HG03280 (cell line): ENCODE measurements at regions not wholly inside any gene's neighbourhood (a gene's known extent, or its start where the extent isn't known, plus 50 kb on each side); places are given as distances from the start of the nearest gene placed in this dataset.
"Not testable (repeated sequence)": the region's sequence is repeated elsewhere in the genome, so short reads cannot be mapped to it uniquely, and the experiment has no call there.

ENCODE experiments used
- ATAC-seq: cut with Tn5 transposase; IDR thresholded peaks from one replicate; pipeline ENCODE4 v1.9.1; 2021; ENCODE audit warnings: mild to moderate bottlenecking, moderate library complexity; ENCODE audit not compliant: unreplicated experiment

- ATAC-seq = no peak
Observed at GRCh38 chr1:186775881-186776560, 52.7 kb upstream of the PLA2G4A start.

GRCh38 chr1:186775036-186775435 lies 53.7 kb upstream of the PLA2G4A start:
- no peak for ATAC-seq

GRCh38 chr1:186772228-186772627 lies 56.5 kb upstream of the PLA2G4A start:
- ATAC-seq = no peak

- no peak for ATAC-seq
Observed at GRCh38 chr1:186770421-186770820, 58.3 kb upstream of the PLA2G4A start.

- peak; percentile 78 for ATAC-seq
Observed at GRCh38 chr1:186768906-186769305, 59.8 kb upstream of the PLA2G4A start.

GRCh38 chr1:186765446-186765845 lies 63.3 kb upstream of the PLA2G4A start:
- no peak for ATAC-seq

GRCh38 chr1:186763107-186763506 lies 65.6 kb upstream of the PLA2G4A start:
- peak; percentile 50 for ATAC-seq

GRCh38 chr1:186762653-186763052 lies 66.1 kb upstream of the PLA2G4A start:
- no peak for ATAC-seq

GRCh38 chr1:186761358-186761757 lies 67.4 kb upstream of the PLA2G4A start:
- peak; percentile 70 for ATAC-seq

GRCh38 chr1:186760446-186760845 lies 68.3 kb upstream of the PLA2G4A start:
- ATAC-seq = no peak

GRCh38 chr1:186758896-186759606 lies 69.7 kb upstream of the PLA2G4A start:
- ATAC-seq = not testable (repeated sequence)

- ATAC-seq = no peak
Observed at GRCh38 chr1:186757851-186758250, 70.9 kb upstream of the PLA2G4A start.

- no peak for ATAC-seq
Observed at GRCh38 chr1:186754542-186755145, 74.1 kb upstream of the PLA2G4A start.

GRCh38 chr1:186753241-186753640 lies 73.0 kb upstream of the PTGS2 start:
- no peak for ATAC-seq

- no peak for ATAC-seq
Observed at GRCh38 chr1:186750257-186750656, 70.0 kb upstream of the PTGS2 start.

GRCh38 chr1:186749820-186750219 lies 69.6 kb upstream of the PTGS2 start:
- ATAC-seq = no peak

- no peak for ATAC-seq
Observed at GRCh38 chr1:186747661-186748060, 67.4 kb upstream of the PTGS2 start.

- ATAC-seq = no peak
Observed at GRCh38 chr1:186745531-186746146, 65.4 kb upstream of the PTGS2 start.

GRCh38 chr1:186741640-186742039 lies 61.4 kb upstream of the PTGS2 start:
- no peak for ATAC-seq

GRCh38 chr1:186740324-186740723 lies 60.1 kb upstream of the PTGS2 start:
- peak; percentile 56 for ATAC-seq

GRCh38 chr1:186739515-186739914 lies 59.3 kb upstream of the PTGS2 start:
- no peak for ATAC-seq

GRCh38 chr1:186738926-186739325 lies 58.7 kb upstream of the PTGS2 start:
- ATAC-seq = peak; percentile 73
